HCEC 1CT (cell line): ENCODE measurements at regions not wholly inside any gene's neighbourhood (a gene's known extent, or its start where the extent isn't known, plus 50 kb on each side); places are given as distances from the start of the nearest gene placed in this dataset.

Source experiments
- DNase-seq: peaks from one replicate; pipeline ENCODE4 v3.0.0-alpha.2; 2017

- DNase-seq: no peak
These were observed 326.6 kb downstream of the LRIG3 start for GRCh38 chr12:58593557-58594304.

GRCh38 chr12:58596381-58596780 lies 323.9 kb downstream of the LRIG3 start:
- no peak for DNase-seq

- DNase-seq: no peak
These were observed 318.8 kb downstream of the LRIG3 start for GRCh38 chr12:58601529-58601928.

GRCh38 chr12:58602179-58602578 lies 318.1 kb downstream of the LRIG3 start:
- no peak for DNase-seq

GRCh38 chr12:58602736-58603135 lies 317.6 kb downstream of the LRIG3 start:
- no peak for DNase-seq

- DNase-seq: no peak
These were observed 312.5 kb downstream of the LRIG3 start for GRCh38 chr12:58607805-58608204.

GRCh38 chr12:58608711-58609110 lies 311.6 kb downstream of the LRIG3 start:
- no peak for DNase-seq

GRCh38 chr12:58615047-58615446 lies 305.3 kb downstream of the LRIG3 start:
- no peak for DNase-seq

GRCh38 chr12:58615576-58615975 lies 304.7 kb downstream of the LRIG3 start:
- no peak for DNase-seq

- no peak for DNase-seq
These were observed 303.7 kb downstream of the LRIG3 start for GRCh38 chr12:58616618-58617017.

GRCh38 chr12:58621126-58621525 lies 299.2 kb downstream of the LRIG3 start:
- no peak for DNase-seq

- DNase-seq: peak; percentile 4
These were observed 290.9 kb downstream of the LRIG3 start for GRCh38 chr12:58629376-58629775.

GRCh38 chr12:58633479-58633878 lies 286.8 kb downstream of the LRIG3 start:
- no peak for DNase-seq

GRCh38 chr12:58639318-58639934 lies 280.9 kb downstream of the LRIG3 start:
- no peak for DNase-seq

- DNase-seq: no peak
These were observed 280.0 kb downstream of the LRIG3 start for GRCh38 chr12:58640314-58640713.

- no peak for DNase-seq
These were observed 274.4 kb downstream of the LRIG3 start for GRCh38 chr12:58645946-58646345.

- no peak for DNase-seq
These were observed 272.8 kb downstream of the LRIG3 start for GRCh38 chr12:58647495-58647894.

GRCh38 chr12:58648176-58648575 lies 272.1 kb downstream of the LRIG3 start:
- no peak for DNase-seq

- no peak for DNase-seq
These were observed 268.5 kb downstream of the LRIG3 start for GRCh38 chr12:58651850-58652249.

- DNase-seq: no peak
These were observed 266.3 kb downstream of the LRIG3 start for GRCh38 chr12:58654021-58654420.

GRCh38 chr12:58655375-58655774 lies 264.9 kb downstream of the LRIG3 start:
- DNase-seq: no peak

GRCh38 chr12:58656254-58657009 lies 263.9 kb downstream of the LRIG3 start:
- DNase-seq: no peak

- no peak for DNase-seq
These were observed 263.1 kb downstream of the LRIG3 start for GRCh38 chr12:58657190-58657589.

GRCh38 chr12:58665375-58665774 lies 254.9 kb downstream of the LRIG3 start:
- no peak for DNase-seq
